GM06990 (cell line): ENCODE measurements at regions not wholly inside any gene's neighbourhood (a gene's known extent, or its start where the extent isn't known, plus 50 kb on each side); places are given as distances from the start of the nearest gene placed in this dataset.

ENCODE experiments used
- DNase-seq: peaks from one replicate; pipeline ENCODE4 v3.0.0-alpha.2; 2011; ENCODE audit not compliant: insufficient read length; ENCODE audit errors: extremely low read depth
- H3K27me3 ChIP-seq: replicated peaks from 2 replicates; pipeline ENCODE4 v1.6.0; 2011; ENCODE audit warnings: low read length; ENCODE audit not compliant: control insufficient read depth, insufficient read depth
- H3K36me3 ChIP-seq: 2 replicates; pipeline ENCODE4 v1.5.1; 2011; ENCODE audit warnings: low read length; ENCODE audit not compliant: control insufficient read depth, insufficient read depth
- H3K4me3 ChIP-seq: replicated peaks from 2 replicates; pipeline ENCODE4 v1.5.1; 2011; ENCODE audit warnings: low read depth, mild to moderate bottlenecking, control low read depth, low read length
- TF ChIP-seq, protein P1 (sequence below): IDR thresholded peaks from 2 replicates; pipeline ENCODE4 v1.5.1; 2011; ENCODE audit warnings: low read length, control low read depth, mild to moderate bottlenecking, inconsistent platforms; ENCODE audit not compliant: insufficient read depth, poor library complexity, severe bottlenecking

DNA sequence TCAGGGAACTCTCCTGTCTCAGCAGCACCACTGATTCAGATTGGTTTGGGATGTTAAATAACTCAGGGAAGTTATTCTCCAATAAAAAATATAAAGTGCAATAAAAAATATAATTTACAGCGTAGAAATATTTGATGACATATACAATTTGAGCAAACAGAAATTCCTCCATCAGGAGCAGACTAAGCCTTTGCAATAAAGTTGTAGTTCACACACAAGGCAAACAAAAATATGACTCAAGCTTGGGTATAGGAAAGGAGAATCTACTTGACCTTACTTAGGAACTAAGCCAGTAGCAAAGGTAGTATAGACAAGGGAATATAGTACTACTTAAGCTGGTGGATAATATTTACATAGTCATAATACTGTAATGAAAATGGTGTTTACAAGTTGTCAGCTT, 264.1 kb downstream of the KIF21A start:
- Histone ChIP-seq H3K4me3 (no peak overlapping the region), H3K27me3 (no peaks in the 10 kb centered on the region), H3K36me3 (no peaks in the 10 kb centered on the region)
- TF ChIP-seq, protein P1, sequence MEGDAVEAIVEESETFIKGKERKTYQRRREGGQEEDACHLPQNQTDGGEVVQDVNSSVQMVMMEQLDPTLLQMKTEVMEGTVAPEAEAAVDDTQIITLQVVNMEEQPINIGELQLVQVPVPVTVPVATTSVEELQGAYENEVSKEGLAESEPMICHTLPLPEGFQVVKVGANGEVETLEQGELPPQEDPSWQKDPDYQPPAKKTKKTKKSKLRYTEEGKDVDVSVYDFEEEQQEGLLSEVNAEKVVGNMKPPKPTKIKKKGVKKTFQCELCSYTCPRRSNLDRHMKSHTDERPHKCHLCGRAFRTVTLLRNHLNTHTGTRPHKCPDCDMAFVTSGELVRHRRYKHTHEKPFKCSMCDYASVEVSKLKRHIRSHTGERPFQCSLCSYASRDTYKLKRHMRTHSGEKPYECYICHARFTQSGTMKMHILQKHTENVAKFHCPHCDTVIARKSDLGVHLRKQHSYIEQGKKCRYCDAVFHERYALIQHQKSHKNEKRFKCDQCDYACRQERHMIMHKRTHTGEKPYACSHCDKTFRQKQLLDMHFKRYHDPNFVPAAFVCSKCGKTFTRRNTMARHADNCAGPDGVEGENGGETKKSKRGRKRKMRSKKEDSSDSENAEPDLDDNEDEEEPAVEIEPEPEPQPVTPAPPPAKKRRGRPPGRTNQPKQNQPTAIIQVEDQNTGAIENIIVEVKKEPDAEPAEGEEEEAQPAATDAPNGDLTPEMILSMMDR: no peak
- DNase-seq: no peak

DNA sequence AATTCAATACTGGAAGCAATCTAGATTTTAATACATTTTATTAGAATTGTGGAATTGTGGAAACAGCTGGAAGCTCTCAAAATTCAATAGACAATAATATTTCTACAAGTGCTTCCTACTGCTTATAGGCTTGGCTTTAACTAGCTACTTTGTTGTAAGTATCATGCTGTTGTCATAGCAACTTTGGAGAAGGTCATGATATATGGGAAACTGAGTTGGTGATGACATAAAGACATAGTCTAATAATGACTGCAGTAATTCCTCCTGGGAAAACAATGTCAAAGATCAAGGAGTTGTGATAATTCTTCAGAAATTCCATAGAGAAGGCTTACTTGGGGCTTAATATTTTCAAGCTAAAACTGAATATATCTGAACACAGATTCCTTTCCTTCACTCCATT, 266.6 kb downstream of the KIF21A start:
- TF ChIP-seq, protein P1: no peak
- no peaks in the 10 kb centered on the region for H3K27me3 ChIP-seq
- no peak overlapping the region for H3K4me3 ChIP-seq
- no peaks in the 10 kb centered on the region for H3K36me3 ChIP-seq
- no peak for DNase-seq

DNA sequence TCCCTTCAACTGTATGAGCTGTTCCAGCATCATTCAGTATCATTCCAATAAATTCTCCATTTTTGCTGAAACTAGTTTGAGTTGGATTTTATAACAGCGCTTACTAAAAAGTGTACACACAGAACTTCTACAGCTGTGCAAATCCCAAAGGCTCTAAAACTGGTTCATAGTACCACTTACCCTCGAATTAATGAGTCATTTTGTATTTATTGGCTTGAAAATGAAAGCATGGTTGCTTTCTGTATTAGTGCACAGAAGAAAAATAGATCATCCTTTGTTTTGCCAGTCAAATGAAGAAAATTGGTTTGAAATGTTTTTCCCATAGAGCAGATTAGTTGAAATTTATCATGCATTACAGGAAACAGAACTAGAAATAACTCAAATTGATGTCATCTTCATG, 268.3 kb upstream of the CPNE8 start:
- H3K4me3 ChIP-seq: no peak overlapping the region
- H3K27me3 ChIP-seq: no peaks in the 10 kb centered on the region
- TF ChIP-seq, protein P1: no peak
- no peaks in the 10 kb centered on the region for H3K36me3 ChIP-seq
- peak; percentile 18 for DNase-seq

DNA sequence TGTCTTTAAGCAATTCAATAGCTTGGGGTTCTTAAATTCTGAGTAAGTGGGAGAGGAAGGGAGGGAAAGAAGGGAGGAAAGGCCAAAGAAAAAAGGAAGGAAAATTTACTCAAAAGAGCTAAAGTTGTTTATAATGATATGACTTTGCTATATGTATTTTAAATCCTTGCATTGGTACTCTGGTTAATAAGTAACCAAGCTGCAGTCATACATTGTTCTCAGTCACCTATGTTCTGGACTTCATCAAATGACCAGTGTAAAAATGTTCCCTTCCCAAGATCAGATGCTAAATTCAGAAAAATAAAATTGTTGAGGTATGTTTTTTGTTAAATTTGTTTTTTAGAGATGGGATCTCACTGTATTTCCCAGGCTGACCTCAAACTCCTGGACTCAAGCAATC, 259.9 kb upstream of the CPNE8 start:
- Histone ChIP-seq H3K36me3 (no peaks in the 10 kb centered on the region), H3K27me3 (no peaks in the 10 kb centered on the region), H3K4me3 (no peak overlapping the region)
- TF ChIP-seq, protein P1: no peak
- DNase-seq: no peak

DNA sequence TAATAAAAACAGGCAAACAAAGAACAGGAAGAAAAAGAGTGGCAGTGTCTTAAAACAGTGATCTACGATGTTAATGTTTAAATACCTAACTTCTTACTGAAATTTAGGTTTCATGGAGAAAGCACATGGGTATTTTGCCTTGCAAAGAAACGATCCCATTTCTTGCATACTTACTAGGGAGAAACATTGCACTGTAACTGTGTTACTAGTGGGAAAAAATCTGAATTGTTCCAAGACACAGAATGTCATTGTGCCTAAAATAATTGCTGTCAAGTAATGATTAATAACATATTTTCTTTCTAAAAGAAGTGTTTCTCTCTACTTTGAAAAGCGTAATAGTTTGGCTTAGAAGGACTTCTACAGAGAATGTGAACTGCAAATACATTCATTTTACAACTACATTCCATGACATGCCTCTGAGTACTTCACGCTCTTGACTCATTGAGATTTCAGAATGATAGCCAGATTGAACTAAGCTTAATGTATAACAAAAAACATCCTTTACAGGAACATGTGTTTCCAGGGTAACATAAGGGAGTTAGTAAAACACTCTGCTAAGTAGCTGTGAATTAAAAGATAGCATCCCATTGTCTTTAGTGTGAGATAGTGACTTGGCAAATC, 256.2 kb upstream of the CPNE8 start:
- no peak for DNase-seq
- Histone ChIP-seq H3K4me3 (no peak overlapping the region), H3K36me3 (no peaks in the 10 kb centered on the region), H3K27me3 (no peaks in the 10 kb centered on the region)
- TF ChIP-seq, protein P1: no peak
